Neural crest cell (in vitro differentiated cells): ENCODE measurements at regions not wholly inside any gene's neighbourhood (a gene's known extent, or its start where the extent isn't known, plus 50 kb on each side); places are given as distances from the start of the nearest gene placed in this dataset.

Source experiments
- DNase-seq: peaks from one replicate; pipeline ENCODE4 v3.0.0; 2021; ENCODE audit warnings: low read depth, mixed read lengths, low spot score
- H3K27ac Mint-ChIP-seq: one replicate; pipeline ENCODE4 v1.8.0; 2021; ENCODE audit warnings: mild to moderate bottlenecking, mixed read lengths; ENCODE audit not compliant: unreplicated experiment
- H3K27me3 Mint-ChIP-seq: 2 replicates; pipeline ENCODE4 v1.8.0; 2021; ENCODE audit warnings: low read depth, mild to moderate bottlenecking, mixed read lengths
- H3K36me3 Mint-ChIP-seq: 2 replicates; pipeline ENCODE4 v1.8.0; 2021; ENCODE audit warnings: low read depth, mild to moderate bottlenecking, mixed read lengths
- H3K4me1 Mint-ChIP-seq: 2 replicates; pipeline ENCODE4 v1.8.0; 2021; ENCODE audit warnings: mixed read lengths
- H3K4me3 Mint-ChIP-seq: one replicate; pipeline ENCODE4 v1.8.0; 2021; ENCODE audit warnings: mild to moderate bottlenecking, mixed read lengths
- H3K9me3 Mint-ChIP-seq: 2 replicates; pipeline ENCODE4 v1.8.0; 2021; ENCODE audit warnings: mixed read lengths
- CTCF ChIP-seq: fragments of 200-600 bp; sonication (generic); conservative IDR thresholded peaks from 2 replicates; pipeline ENCODE4 v1.5.0; 2021; ENCODE audit warnings: antibody characterized with exemption, mild to moderate bottlenecking

- no peaks in the 10 kb centered on the region for H3K27me3 Mint-ChIP-seq
- H3K27ac Mint-ChIP-seq = no peak overlapping the region
- no peaks in the 10 kb centered on the region for H3K9me3 Mint-ChIP-seq
Observed at GRCh38 chr18:11533942-11534496, 75.4 kb upstream of the SLC35G4 start.

GRCh38 chr18:11533513-11533890, 75.9 kb upstream of the SLC35G4 start:
- Mint-ChIP-seq H3K4me1 (peaks cover 4% of the 10 kb centered on the region), H3K27ac (no peak overlapping the region), H3K36me3 (no peaks in the 10 kb centered on the region), H3K9me3 (no peaks in the 10 kb centered on the region), H3K4me3 (no peak overlapping the region), H3K27me3 (no peaks in the 10 kb centered on the region)
- no peak for DNase-seq
- no peak for TF ChIP-seq CTCF

More at GRCh38 chr18:11533942-11534496, 75.4 kb upstream of the SLC35G4 start:
- no peak for DNase-seq
- H3K4me3 Mint-ChIP-seq = no peak overlapping the region
- H3K36me3 Mint-ChIP-seq = no peaks in the 10 kb centered on the region
- H3K4me1 Mint-ChIP-seq = peaks cover 4% of the 10 kb centered on the region
- TF ChIP-seq CTCF = no peak

GRCh38 chr18:11532758-11533512, 76.5 kb upstream of the SLC35G4 start:
- TF ChIP-seq CTCF = no peak
- Mint-ChIP-seq H3K4me3 (no peak overlapping the region), H3K4me1 (peaks cover 4% of the 10 kb centered on the region), H3K27ac (no peak overlapping the region), H3K27me3 (no peaks in the 10 kb centered on the region), H3K36me3 (no peaks in the 10 kb centered on the region), H3K9me3 (no peaks in the 10 kb centered on the region)
- DNase-seq = no peak

- TF ChIP-seq CTCF = no peak
- no peak overlapping the region for H3K27ac Mint-ChIP-seq
- H3K27me3 Mint-ChIP-seq = no peaks in the 10 kb centered on the region
- H3K9me3 Mint-ChIP-seq = no peaks in the 10 kb centered on the region
- H3K4me1 Mint-ChIP-seq = peaks cover 4% of the 10 kb centered on the region
- H3K36me3 Mint-ChIP-seq = no peaks in the 10 kb centered on the region
- H3K4me3 Mint-ChIP-seq = no peak overlapping the region
- DNase-seq = no peak
Observed at GRCh38 chr18:11529081-11529480, 80.3 kb upstream of the SLC35G4 start.

GRCh38 chr18:11526675-11527074, 82.7 kb upstream of the SLC35G4 start:
- DNase-seq = no peak
- Mint-ChIP-seq H3K9me3 (no peaks in the 10 kb centered on the region), H3K4me3 (no peak overlapping the region), H3K36me3 (no peaks in the 10 kb centered on the region), H3K27me3 (no peaks in the 10 kb centered on the region), H3K27ac (no peak overlapping the region), H3K4me1 (no peaks in the 10 kb centered on the region)
- TF ChIP-seq CTCF = no peak
